ENCODE measurements at regions not wholly inside any gene's neighbourhood (a gene's known extent, or its start where the extent isn't known, plus 50 kb on each side); places are given as distances from the start of the nearest gene placed in this dataset.

DNA sequence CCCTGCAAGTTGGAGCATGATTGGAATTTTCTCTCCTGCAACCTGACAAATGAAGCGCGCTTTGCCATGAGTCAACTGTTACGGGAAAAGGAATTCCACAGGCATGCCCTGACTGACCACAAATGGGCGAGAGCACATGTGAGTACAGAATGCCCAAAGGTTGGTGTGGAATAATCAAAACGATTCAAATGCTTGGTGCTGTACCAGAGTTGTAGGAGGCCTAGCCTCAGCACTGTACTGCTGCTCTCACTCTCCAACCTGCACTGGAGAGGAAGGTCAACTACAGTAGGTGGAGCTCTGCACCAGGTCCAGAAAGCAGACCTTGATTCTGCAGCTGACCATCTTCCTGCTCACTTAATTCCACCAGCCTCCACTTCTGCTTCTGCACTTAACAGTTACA, 406.9 kb upstream of the ACTBL2 start:
- TF ChIP-seq POLR2A (IDR thresholded peaks at IDR 0.05; ENCODE audit: low read length) (no peak), GATA1 (IDR thresholded peaks at IDR 0.05; ENCODE audit: low read depth, low read length) (no peak)
